ENCODE measurements at regions not wholly inside any gene's neighbourhood (a gene's known extent, or its start where the extent isn't known, plus 50 kb on each side); places are given as distances from the start of the nearest gene placed in this dataset.

DNA sequence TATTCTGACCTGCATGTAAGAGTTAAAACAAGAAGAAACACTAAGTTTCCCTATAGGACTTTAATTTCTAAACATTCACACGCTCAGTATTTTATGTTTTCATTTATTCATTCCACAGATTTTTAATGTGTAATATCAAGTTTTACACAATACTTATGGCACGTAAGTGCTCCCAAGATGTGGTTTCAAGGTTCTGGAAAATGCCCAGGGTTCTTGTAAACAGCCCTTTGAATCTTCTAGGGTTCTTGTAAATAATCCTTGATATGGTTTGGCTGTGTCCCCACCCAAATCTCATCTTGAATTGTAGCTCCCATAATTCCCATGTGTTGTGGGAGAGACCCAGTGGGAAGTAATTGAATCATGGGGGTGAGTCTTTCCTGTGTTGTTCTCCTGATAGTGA is 383.0 kb downstream of the TXNL1 start:
- peaks cover 14% of the 10 kb centered on the region for H3K4me1 ChIP-seq (ENCODE audit: insufficient read depth, low read length)
- no peaks in the 10 kb centered on the region for H3K27me3 ChIP-seq (ENCODE audit: insufficient read depth, low read length)
- no peak overlapping the region for H3K4me3 ChIP-seq (ENCODE audit: low read length)
- no peaks in the 10 kb centered on the region for H3K9me3 ChIP-seq (ENCODE audit: low read depth, low read length)

- no peaks in the 10 kb centered on the region for H3K9me3 ChIP-seq (ENCODE audit: low read depth, low read length)
- H3K4me1 ChIP-seq (ENCODE audit: insufficient read depth, low read length) = peaks cover 3% of the 10 kb centered on the region
- no peaks in the 10 kb centered on the region for H3K27me3 ChIP-seq (ENCODE audit: insufficient read depth, low read length)
- H3K4me3 ChIP-seq (ENCODE audit: low read length) = no peak overlapping the region
These were observed 385.9 kb downstream of the TXNL1 start for GRCh38 chr18:56252456-56252855.

GRCh38 chr18:56248610-56249235 is 389.7 kb downstream of the TXNL1 start:
- H3K4me1 ChIP-seq (ENCODE audit: insufficient read depth, low read length) = no peaks in the 10 kb centered on the region

DNA sequence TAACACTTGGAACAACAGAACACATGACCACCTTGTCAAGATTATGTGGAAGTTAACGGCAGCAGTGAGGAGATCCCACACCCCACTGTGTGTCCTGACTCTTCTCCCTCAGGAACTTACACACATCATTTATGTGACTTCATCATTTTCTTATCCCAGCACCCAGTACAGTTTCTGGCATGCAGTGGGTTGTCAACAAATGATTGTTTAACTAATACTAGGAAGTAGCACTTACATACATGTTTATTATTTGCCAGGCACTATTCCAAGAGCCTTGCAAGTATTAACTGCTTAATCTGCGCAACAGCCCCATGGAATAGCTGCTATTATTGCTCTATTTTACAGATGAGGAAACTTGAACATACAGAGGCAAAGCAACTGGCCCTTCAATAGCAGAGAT is 391.5 kb downstream of the TXNL1 start:
- Histone ChIP-seq H3K27me3 (ENCODE audit: insufficient read depth, low read length) (no peaks in the 10 kb centered on the region), H3K4me3 (ENCODE audit: low read length) (no peak overlapping the region), H3K4me1 (ENCODE audit: insufficient read depth, low read length) (no peaks in the 10 kb centered on the region), H3K9me3 (ENCODE audit: low read depth, low read length) (no peaks in the 10 kb centered on the region)

More at GRCh38 chr18:56248610-56249235, 389.7 kb downstream of the TXNL1 start:
- H3K27me3 ChIP-seq (ENCODE audit: insufficient read depth, low read length) = no peaks in the 10 kb centered on the region
- H3K9me3 ChIP-seq (ENCODE audit: low read depth, low read length) = no peaks in the 10 kb centered on the region
- H3K4me3 ChIP-seq (ENCODE audit: low read length) = no peak overlapping the region

GRCh38 chr18:56245866-56246580 is 392.4 kb downstream of the TXNL1 start:
- H3K4me1 ChIP-seq (ENCODE audit: insufficient read depth, low read length) = no peaks in the 10 kb centered on the region
- no peak overlapping the region for H3K4me3 ChIP-seq (ENCODE audit: low read length)
- no peaks in the 10 kb centered on the region for H3K9me3 ChIP-seq (ENCODE audit: low read depth, low read length)
- no peaks in the 10 kb centered on the region for H3K27me3 ChIP-seq (ENCODE audit: insufficient read depth, low read length)

- Histone ChIP-seq H3K4me3 (ENCODE audit: low read length) (no peak overlapping the region), H3K4me1 (ENCODE audit: insufficient read depth, low read length) (peaks cover 8% of the 10 kb centered on the region), H3K9me3 (ENCODE audit: low read depth, low read length) (no peaks in the 10 kb centered on the region)
These were observed 398.0 kb downstream of the TXNL1 start for GRCh38 chr18:56240405-56240804.

DNA sequence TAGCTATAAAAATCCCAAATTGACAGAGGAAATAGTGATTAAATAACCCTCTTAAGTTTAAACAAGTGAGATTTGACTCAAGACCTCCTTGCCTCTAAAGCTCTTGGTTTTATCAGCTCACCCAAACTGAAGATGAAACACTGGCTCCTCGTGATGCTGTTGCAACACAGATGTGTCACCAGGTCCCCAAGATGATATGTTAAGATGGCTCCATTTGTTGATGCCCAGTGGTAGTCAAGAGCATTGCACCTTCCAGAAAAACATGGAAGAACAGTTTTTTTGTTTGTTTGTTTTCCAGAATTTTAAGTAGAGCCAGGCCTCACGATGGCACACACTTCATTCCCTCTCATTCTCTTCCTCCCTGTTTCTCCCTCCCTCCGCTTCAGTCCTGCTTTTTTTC is 399.8 kb downstream of the TXNL1 start:
- Histone ChIP-seq H3K4me3 (ENCODE audit: low read length) (no peak overlapping the region), H3K9me3 (ENCODE audit: low read depth, low read length) (no peaks in the 10 kb centered on the region), H3K4me1 (ENCODE audit: insufficient read depth, low read length) (peaks cover 15% of the 10 kb centered on the region), H3K27me3 (ENCODE audit: insufficient read depth, low read length) (no peaks in the 10 kb centered on the region)

More at GRCh38 chr18:56240405-56240804, 398.0 kb downstream of the TXNL1 start:
- no peaks in the 10 kb centered on the region for H3K27me3 ChIP-seq (ENCODE audit: insufficient read depth, low read length)

DNA sequence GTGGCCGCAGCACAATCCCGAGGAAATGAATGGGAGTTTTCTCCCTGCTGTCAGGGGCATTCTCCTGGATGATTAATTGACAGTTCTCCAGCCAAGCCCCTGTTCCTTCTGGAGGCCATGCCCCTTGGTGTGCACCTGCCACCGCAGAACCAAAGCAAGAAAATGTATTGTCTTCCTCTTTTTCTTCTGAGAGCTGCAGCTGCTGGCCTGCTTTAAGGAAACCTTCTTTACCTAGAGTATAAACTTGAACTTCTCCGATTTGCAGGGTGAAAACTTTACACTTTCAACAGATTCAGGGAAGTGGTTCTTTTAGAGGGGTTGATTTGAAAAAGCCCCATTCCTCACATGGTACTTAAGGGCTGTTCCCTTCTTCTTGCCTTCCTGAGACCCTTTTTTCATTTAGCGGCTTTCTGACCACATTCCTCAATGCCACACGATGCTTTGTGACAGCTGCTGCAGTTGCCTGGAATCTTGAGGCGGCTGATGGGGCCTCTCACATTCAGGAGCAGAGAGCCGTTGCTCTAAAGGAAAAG is 402.8 kb downstream of the TXNL1 start:
- H3K9me3 ChIP-seq (ENCODE audit: low read depth, low read length) = no peaks in the 10 kb centered on the region
- H3K4me1 ChIP-seq (ENCODE audit: insufficient read depth, low read length) = peaks cover 15% of the 10 kb centered on the region
- H3K27me3 ChIP-seq (ENCODE audit: insufficient read depth, low read length) = no peaks in the 10 kb centered on the region
- no peak overlapping the region for H3K4me3 ChIP-seq (ENCODE audit: low read length)

DNA sequence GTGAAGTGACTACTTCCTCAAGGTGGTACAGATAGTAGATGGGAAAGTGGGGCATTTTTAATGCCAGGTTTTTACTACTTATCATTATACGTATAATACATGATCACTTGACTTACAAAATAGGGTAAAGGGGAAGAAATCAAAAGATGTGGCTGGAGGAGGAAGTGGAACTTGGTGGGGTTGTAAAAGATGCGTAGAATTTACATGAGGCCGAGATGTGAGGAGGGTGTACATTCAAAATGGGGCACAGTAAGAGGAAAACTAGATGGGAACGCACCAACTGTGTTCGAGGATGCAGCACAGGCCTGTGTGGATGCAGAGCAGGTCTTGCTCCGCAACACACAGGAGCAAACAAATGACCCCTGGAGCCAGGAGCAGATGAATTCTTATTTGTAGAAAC is 403.3 kb downstream of the TXNL1 start:
- H3K4me3 ChIP-seq (ENCODE audit: low read length) = no peak overlapping the region

GRCh38 chr18:56233595-56233994 is 404.8 kb downstream of the TXNL1 start:
- Histone ChIP-seq H3K27me3 (ENCODE audit: insufficient read depth, low read length) (no peaks in the 10 kb centered on the region), H3K9me3 (ENCODE audit: low read depth, low read length) (no peaks in the 10 kb centered on the region), H3K4me3 (ENCODE audit: low read length) (no peak overlapping the region), H3K4me1 (ENCODE audit: insufficient read depth, low read length) (peaks cover 15% of the 10 kb centered on the region)

More for the DNA sequence above, 403.3 kb downstream of the TXNL1 start:
- no peaks in the 10 kb centered on the region for H3K27me3 ChIP-seq (ENCODE audit: insufficient read depth, low read length)
- no peaks in the 10 kb centered on the region for H3K9me3 ChIP-seq (ENCODE audit: low read depth, low read length)
- peaks cover 15% of the 10 kb centered on the region for H3K4me1 ChIP-seq (ENCODE audit: insufficient read depth, low read length)

GRCh38 chr18:56226025-56226424 is 412.4 kb downstream of the TXNL1 start:
- no peaks in the 10 kb centered on the region for H3K4me1 ChIP-seq (ENCODE audit: insufficient read depth, low read length)
- no peaks in the 10 kb centered on the region for H3K27me3 ChIP-seq (ENCODE audit: insufficient read depth, low read length)
- no peak overlapping the region for H3K4me3 ChIP-seq (ENCODE audit: low read length)
- no peaks in the 10 kb centered on the region for H3K9me3 ChIP-seq (ENCODE audit: low read depth, low read length)

DNA sequence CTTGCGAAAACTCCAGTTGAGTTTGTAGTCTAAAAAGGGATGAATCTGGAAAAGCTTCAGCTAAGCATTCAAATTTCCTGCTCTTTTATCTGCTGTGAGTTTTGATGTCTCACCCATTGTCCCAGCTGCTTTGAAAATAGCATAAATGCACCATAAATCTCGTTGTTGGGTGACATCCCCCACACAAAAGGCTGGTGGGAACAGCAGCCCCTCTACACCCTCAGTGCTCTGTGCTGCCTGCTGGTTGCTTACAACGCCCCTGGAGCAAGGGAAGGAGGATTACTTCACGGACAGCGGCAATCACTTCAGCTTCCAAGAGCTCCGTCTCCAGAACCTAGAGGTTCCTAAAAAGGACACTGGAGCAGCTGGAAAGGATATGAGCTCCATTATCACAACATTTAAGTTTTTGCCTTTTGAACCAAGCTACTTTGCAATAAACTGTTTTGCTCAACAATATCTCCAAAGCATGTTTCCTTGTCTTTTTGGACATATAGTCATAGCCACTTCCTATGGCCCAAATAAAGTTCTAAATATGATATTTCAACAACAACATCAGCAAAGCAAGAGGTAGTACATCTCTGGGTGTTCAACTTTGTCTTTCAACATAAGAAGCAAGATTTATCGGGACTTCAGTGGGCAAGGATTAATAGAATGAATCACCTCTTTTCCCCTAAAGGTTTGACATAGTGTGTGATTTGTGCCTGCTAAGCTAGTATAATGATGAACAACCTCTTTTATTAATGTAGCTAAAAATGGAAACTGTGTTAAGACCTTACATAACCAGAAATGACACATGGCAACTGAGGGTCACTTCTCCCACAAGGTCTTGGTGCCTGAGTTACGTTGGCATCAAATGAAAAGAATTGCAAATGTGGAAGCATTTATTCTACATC is 413.5 kb downstream of the TXNL1 start:
- no peak overlapping the region for H3K4me3 ChIP-seq (ENCODE audit: low read length)
- no peaks in the 10 kb centered on the region for H3K9me3 ChIP-seq (ENCODE audit: low read depth, low read length)
- H3K4me1 ChIP-seq (ENCODE audit: insufficient read depth, low read length) = no peaks in the 10 kb centered on the region
- H3K27me3 ChIP-seq (ENCODE audit: insufficient read depth, low read length) = no peaks in the 10 kb centered on the region

GRCh38 chr18:56221195-56222065 is 417.0 kb downstream of the TXNL1 start:
- Histone ChIP-seq H3K4me1 (ENCODE audit: insufficient read depth, low read length) (no peaks in the 10 kb centered on the region), H3K9me3 (ENCODE audit: low read depth, low read length) (no peaks in the 10 kb centered on the region), H3K4me3 (ENCODE audit: low read length) (no peak overlapping the region), H3K27me3 (ENCODE audit: insufficient read depth, low read length) (no peaks in the 10 kb centered on the region)

- no peaks in the 10 kb centered on the region for H3K27me3 ChIP-seq (ENCODE audit: insufficient read depth, low read length)
- H3K9me3 ChIP-seq (ENCODE audit: low read depth, low read length) = no peaks in the 10 kb centered on the region
- no peaks in the 10 kb centered on the region for H3K4me1 ChIP-seq (ENCODE audit: insufficient read depth, low read length)
- H3K4me3 ChIP-seq (ENCODE audit: low read length) = no peak overlapping the region
These were observed 421.0 kb downstream of the TXNL1 start for GRCh38 chr18:56217406-56217805.
